ENCODE measurements at regions not wholly inside any gene's neighbourhood (a gene's known extent, or its start where the extent isn't known, plus 50 kb on each side); places are given as distances from the start of the nearest gene placed in this dataset.
A peak's percentile ranks its signal among the peaks of the same experiment; 100 is the strongest.
"Not testable (repeated sequence)": the region's sequence is repeated elsewhere in the genome, so short reads cannot be mapped to it uniquely, and the experiment has no call there.

GRCh38 chr6:27630727-27631608 lies 158.1 kb upstream of the ZNF184 start:
- DNase-seq (ENCODE audit: low read depth in 2 of 2): peak in 1 of 2 donors; percentile 37

- no peak for DNase-seq (ENCODE audit: low read depth in 2 of 2)
These were observed 151.9 kb upstream of the ZNF184 start for GRCh38 chr6:27624694-27625262.

GRCh38 chr6:27623103-27623502 lies 150.2 kb upstream of the ZNF184 start:
- no peak for DNase-seq (ENCODE audit: low read depth in 2 of 2)

GRCh38 chr6:27619436-27619835 lies 146.5 kb upstream of the ZNF184 start:
- no peak for DNase-seq (ENCODE audit: low read depth in 2 of 2)

GRCh38 chr6:27617700-27618689 lies 145.1 kb upstream of the ZNF184 start:
- DNase-seq (ENCODE audit: low read depth in 2 of 2): no peak

GRCh38 chr6:27617046-27617687 lies 144.3 kb upstream of the ZNF184 start:
- DNase-seq (ENCODE audit: low read depth in 2 of 2): no peak

- DNase-seq (ENCODE audit: low read depth in 2 of 2): no peak
These were observed 143.6 kb upstream of the ZNF184 start for GRCh38 chr6:27616328-27617045.

GRCh38 chr6:27611451-27611850 lies 138.5 kb upstream of the ZNF184 start:
- no peak for DNase-seq (ENCODE audit: low read depth in 2 of 2)

GRCh38 chr6:27608916-27609883 lies 136.3 kb upstream of the ZNF184 start:
- DNase-seq (ENCODE audit: low read depth in 2 of 2): no peak

- no peak for DNase-seq (ENCODE audit: low read depth in 2 of 2)
These were observed 132.8 kb upstream of the ZNF184 start for GRCh38 chr6:27605401-27606342.

GRCh38 chr6:27604986-27605385 lies 132.1 kb upstream of the ZNF184 start:
- no peak for DNase-seq (ENCODE audit: low read depth in 2 of 2)

- no peak for DNase-seq (ENCODE audit: low read depth in 2 of 2)
These were observed 128.9 kb upstream of the ZNF184 start for GRCh38 chr6:27601668-27602254.

- DNase-seq (ENCODE audit: low read depth in 2 of 2): no peak
These were observed 127.1 kb upstream of the ZNF184 start for GRCh38 chr6:27599859-27600532.

- not testable (repeated sequence) for DNase-seq (ENCODE audit: low read depth in 2 of 2)
These were observed 124.2 kb upstream of the ZNF184 start for GRCh38 chr6:27597031-27597567.

GRCh38 chr6:27593861-27594260 lies 121.0 kb upstream of the ZNF184 start:
- DNase-seq (ENCODE audit: low read depth in 2 of 2): no peak

- DNase-seq (ENCODE audit: low read depth in 2 of 2): no peak
These were observed 120.4 kb upstream of the ZNF184 start for GRCh38 chr6:27593200-27593818.

Measured in stimulated activated CD4-positive, alpha-beta T cell treated with anti-CD3 and anti-CD28 coated beads, Interleukin-1b, Interleukin-23, amount 100 ng/mL, for 4 hours (primary cell).